PFSK-1 (cell line): ENCODE measurements at regions not wholly inside any gene's neighbourhood (a gene's known extent, or its start where the extent isn't known, plus 50 kb on each side); places are given as distances from the start of the nearest gene placed in this dataset.

Source experiments
- FOXP2 ChIP-seq: optimal IDR thresholded peaks from 2 replicates; pipeline ENCODE3; 2011; ENCODE audit warnings: borderline replicate concordance, control low read depth, inconsistent platforms; ENCODE audit not compliant: insufficient read depth; ENCODE audit errors: extremely low read length, extremely low read depth
- POLR2AphosphoS5 ChIP-seq: IDR thresholded peaks from 2 replicates; pipeline ENCODE4 v1.6.1; 2012; ENCODE audit warnings: low read depth, mild to moderate bottlenecking, control low read depth, low read length, moderate library complexity
- SIN3A ChIP-seq: IDR thresholded peaks from 2 replicates; pipeline ENCODE4 v1.6.1; 2012; ENCODE audit warnings: mild to moderate bottlenecking, low read length, moderate library complexity, borderline replicate concordance; ENCODE audit not compliant: insufficient read depth
- TAF1 ChIP-seq: IDR thresholded peaks from 2 replicates; pipeline ENCODE4 v1.6.1; 2012; ENCODE audit warnings: low read length, control low read depth, borderline replicate concordance; ENCODE audit not compliant: insufficient read depth
- TF ChIP-seq, protein P1 (sequence below), 2 experiments: IDR thresholded peaks; 2 replicates each; pipeline versions ENCODE4 v1.6.1 to v1.8.0; 2011 to 2012; ENCODE audit warnings: low read depth in 2 of 2, low read length in 2 of 2, control low read depth in 1 of 2, inconsistent platforms in 1 of 2, mild to moderate bottlenecking in 1 of 2, moderate library complexity in 1 of 2; ENCODE audit not compliant: insufficient read depth in 1 of 2

DNA sequence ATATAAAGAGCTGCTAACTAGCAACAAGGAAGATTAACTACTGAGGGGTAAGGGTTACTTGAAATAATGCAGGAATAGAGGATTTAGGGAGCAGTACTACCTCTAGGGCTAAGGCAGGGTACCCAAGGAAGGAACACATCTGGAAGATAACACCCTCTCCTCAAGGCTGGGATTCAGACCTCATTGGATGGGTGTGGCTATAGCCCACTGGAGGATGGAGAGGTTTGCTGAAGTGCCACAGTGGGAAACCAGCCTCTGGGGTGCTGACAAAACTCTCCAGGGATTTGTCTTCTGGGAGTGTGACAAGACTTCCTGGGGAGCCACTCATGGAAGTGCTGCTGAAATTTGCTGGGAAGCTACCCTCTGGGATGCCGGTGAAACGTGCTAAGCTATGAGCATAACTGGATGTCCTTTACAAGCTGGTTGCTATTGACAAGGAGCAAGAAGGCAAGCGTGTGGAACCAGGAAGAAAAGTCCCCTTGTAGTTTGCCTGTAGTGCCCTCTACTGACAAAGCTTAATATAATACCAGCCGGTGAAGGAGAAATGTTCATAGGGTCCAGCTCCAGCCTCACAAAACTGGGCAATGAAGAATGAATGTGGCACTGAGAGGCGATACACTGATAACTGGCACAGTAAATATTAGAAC, 122.8 kb upstream of the USP24 start:
- TF ChIP-seq, protein P1, sequence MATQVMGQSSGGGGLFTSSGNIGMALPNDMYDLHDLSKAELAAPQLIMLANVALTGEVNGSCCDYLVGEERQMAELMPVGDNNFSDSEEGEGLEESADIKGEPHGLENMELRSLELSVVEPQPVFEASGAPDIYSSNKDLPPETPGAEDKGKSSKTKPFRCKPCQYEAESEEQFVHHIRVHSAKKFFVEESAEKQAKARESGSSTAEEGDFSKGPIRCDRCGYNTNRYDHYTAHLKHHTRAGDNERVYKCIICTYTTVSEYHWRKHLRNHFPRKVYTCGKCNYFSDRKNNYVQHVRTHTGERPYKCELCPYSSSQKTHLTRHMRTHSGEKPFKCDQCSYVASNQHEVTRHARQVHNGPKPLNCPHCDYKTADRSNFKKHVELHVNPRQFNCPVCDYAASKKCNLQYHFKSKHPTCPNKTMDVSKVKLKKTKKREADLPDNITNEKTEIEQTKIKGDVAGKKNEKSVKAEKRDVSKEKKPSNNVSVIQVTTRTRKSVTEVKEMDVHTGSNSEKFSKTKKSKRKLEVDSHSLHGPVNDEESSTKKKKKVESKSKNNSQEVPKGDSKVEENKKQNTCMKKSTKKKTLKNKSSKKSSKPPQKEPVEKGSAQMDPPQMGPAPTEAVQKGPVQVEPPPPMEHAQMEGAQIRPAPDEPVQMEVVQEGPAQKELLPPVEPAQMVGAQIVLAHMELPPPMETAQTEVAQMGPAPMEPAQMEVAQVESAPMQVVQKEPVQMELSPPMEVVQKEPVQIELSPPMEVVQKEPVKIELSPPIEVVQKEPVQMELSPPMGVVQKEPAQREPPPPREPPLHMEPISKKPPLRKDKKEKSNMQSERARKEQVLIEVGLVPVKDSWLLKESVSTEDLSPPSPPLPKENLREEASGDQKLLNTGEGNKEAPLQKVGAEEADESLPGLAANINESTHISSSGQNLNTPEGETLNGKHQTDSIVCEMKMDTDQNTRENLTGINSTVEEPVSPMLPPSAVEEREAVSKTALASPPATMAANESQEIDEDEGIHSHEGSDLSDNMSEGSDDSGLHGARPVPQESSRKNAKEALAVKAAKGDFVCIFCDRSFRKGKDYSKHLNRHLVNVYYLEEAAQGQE (IDR thresholded peaks at IDR 0.05; ENCODE audit: insufficient read depth in 1 of 2, low read depth in 2 of 2, low read length in 2 of 2), result no peak
- TF ChIP-seq TAF1, result no peak
- no peak for TF ChIP-seq POLR2AphosphoS5
- no peak for TF ChIP-seq SIN3A
- no peak for TF ChIP-seq FOXP2
